ENCODE measurements at regions not wholly inside any gene's neighbourhood (a gene's known extent, or its start where the extent isn't known, plus 50 kb on each side); places are given as distances from the start of the nearest gene placed in this dataset.
"Not testable (repeated sequence)": the region's sequence is repeated elsewhere in the genome, so short reads cannot be mapped to it uniquely, and the experiment has no call there.

GRCh38 chr1:232859216-232859615 is 54.0 kb downstream of the MAP10 start:
- no peak for DNase-seq

DNA sequence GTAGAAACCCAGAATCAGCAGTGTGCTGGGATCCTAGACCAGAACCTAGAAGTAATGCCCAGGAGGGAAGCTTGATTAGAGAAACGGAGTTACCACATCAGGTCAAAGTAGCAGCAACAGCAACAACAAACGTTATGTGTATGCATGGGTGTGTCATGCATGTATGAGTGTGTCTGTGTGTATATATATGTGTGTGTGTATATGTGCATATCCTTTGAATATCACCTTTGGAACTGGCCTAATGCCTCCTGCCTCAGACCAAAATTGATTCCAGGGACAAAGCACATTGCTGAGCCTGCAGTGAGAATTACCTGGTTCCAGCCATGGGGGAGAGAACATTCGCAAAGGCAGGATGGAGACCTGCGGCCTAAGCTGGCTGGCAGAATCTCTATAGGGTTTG is 55.9 kb downstream of the MAP10 start:
- DNase-seq: no peak

DNA sequence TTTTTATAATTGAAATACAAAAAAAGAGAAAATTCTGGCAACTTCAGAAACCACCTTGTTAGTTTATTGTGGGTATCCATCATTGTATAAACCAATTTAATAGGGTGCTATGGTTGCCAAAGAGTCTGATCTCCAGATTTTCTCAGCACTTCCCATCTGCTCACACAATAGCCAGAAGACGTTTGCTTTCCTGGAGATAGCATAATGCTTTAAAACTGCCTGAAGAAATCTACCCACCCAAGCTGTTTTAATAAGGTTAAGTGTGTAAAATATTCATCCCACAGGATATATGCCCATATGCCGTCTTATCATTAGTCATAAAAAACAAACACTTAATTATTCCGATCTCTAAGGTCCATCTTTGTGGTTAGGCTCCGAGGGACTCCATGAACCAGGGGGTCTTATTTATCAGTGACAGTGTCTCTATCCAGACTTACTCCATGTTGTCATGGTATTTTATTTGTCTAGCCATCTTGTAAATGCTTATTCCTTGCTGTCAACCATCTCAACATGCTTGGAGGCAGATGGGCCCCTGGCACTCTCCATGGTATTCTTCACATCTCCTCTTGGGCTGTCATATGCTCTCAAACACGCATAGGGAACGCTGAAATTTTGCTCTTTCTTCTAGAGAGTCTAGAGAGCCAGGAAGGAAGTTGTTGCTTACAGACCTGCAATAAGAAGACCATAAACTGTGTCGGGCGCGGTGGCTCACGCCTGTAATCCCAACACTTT is 58.5 kb downstream of the MAP10 start:
- no peak for DNase-seq

GRCh38 chr1:232865102-232865931 is 60.1 kb downstream of the MAP10 start:
- DNase-seq: no peak

DNA sequence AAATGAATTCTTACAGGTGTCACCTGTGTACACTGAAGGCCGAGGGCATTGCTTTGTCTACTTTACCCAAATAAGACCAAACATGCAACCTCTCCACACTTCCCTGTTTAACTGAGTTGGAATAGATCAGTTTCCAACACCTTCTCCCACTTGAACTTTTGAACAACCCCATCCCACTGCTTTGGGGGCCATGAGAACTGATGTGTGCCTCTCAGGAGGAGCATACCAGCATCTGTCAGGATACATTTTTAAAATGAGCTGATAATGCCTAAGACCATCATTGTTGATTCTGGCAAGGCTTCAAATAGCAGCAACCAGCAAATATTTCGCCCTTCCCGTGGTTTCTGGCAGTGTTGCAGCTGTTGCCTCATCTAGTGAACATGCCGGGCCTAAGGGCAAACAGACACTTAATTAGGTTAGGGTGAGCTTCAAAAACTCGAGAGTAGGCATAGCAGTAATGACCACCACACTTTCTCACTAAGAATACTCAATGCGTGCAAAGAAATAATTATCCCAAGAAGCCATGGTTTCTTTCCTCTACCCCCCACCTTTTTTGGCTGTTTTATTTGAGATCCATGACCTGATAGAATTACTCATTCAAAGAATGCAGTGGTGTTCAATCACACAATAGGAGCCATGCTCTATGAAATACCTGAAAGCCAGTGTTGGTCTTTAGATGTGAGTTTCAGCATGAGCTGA is 63.7 kb downstream of the MAP10 start:
- DNase-seq: peak; percentile 65

- not testable (repeated sequence) for DNase-seq
These were observed 66.2 kb downstream of the MAP10 start for GRCh38 chr1:232871291-232871969.

DNA sequence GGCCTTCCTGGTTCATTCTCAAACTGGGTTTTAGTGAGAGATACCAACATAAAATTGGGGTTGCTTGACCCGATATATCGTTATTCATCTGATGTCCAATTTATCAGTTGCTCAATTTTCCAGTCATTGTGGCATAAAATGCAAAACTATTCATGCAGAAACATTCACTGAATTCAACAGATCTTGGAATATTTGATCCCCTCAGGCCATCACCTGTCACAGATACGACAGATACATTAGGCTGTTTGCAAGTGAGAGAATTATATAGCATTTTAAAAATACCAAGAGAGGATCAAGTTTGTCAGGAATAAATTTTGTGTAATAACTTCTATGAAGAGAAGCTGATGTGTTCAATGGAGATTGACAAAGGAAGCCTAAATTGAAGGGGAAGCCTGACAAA is 67.1 kb downstream of the MAP10 start:
- no peak for DNase-seq

DNA sequence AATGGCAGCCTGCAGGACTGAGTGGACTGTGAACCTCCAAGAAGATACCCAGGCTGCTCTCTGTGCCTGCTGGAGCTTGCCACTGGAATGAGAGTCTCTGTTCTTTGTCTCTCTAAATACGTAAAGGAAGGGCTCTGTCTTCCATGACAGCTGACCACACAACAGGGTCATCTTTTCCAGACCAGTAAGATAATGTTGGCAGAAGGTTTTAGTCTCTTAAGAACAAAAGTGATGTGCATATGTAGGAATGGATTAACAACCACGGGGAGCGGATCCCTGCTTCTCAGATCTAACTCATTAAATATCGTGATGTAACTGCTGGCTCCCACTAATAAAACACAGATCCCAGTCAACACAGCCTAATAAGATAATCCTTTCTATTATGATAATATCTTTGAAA is 67.5 kb downstream of the MAP10 start:
- DNase-seq: no peak

DNA sequence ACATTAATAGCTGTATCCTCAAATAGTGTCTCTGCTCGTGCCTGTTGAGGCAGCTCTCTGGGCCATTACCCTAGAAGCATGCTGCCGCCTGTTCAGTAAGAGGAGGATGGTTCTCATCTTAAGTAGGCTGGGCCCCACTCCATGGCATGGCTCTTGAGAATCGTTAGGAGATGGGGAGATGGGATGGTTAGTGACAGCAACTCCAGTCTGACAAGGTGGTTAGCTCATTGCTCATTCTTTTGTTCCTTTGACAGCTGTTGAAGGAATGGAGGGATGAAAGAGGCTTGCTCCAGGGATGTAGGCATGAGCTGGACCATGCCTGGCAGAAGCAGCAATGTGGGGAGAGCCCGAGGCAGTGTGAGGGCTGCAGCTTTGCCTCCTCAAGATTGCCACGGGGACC is 68.2 kb downstream of the MAP10 start:
- no peak for DNase-seq

DNA sequence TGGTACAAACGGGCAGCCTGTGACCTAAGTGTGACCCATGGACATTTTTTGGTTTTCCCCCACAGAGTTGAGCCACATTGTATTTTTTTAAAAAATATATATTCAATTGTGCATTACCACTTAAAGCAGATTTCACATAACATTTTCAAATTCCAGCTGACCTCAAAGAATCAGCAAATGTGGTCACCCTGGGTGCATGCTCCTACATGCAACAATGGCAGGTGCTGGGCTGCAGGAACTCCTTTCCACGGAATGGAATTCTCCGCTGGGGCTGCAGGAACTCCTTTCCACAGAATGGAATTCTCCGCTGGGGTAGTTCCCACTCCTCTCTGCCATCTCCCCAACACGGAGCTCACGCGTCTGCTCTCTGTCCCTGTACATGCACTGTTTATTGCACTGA is 68.7 kb downstream of the MAP10 start:
- no peak for DNase-seq

- DNase-seq: no peak
These were observed 70.3 kb downstream of the MAP10 start for GRCh38 chr1:232875536-232875935.

DNA sequence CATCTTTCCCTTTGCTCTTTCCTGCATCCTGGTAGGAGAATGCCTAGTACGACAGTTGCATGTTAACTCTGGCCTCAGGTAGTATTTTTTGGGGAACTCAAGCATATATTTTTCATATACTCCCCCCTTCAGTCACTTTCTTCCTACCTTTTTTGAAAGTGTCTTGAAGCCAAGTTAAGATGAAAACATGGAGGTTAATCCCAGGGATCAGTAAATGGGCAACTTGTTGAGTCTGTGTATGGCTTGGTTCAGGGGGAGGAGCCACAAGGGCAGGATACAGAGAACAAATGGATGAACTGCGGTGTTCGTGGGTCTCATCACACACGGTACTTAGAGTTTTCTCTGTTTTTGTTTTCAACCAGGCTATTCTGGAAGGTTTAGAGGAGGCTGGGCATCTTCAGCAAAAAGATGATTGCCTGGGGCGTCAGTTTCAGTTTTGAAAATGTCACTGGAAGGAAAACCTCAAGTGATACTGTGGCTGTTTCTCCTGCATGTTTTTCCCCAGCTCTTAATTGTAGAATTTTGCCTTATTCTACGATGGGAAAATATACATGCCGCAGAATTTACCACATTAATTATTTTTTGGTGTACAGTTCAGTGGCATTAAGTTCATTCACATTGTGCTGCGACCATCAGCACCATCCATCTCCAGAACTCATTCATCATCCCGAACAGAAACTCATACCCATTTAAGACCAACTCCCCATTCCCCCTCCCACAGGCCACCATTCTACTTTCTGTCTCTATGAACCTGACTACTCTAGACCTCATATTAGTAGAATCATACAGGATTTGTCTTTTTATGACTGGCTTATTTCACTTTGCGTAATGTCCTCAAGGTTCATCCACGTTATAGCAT is 71.5 kb downstream of the MAP10 start:
- DNase-seq: no peak

GRCh38 chr1:232877365-232878028 is 72.3 kb downstream of the MAP10 start:
- no peak for DNase-seq

GRCh38 chr1:232878086-232878485 is 72.3 kb upstream of the NTPCR start:
- no peak for DNase-seq

DNA sequence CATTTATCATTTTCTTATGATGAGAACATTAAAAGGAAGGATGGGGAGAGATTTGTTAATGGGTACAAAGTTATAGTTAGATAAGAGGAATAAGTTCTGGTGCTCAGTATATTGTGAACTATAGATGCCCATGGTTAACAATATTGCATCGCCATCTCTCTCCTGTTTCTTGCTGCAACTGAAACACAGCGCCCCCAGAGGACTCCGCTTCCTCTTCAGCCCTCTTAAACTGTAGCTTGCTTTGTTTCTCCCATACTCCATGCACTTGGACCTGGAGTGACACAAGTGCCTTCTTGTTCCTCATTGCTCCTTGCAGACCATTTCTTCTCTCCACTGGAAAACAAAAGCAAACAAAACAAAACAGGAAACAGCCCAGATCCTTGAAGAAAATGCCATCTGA is 70.1 kb upstream of the NTPCR start:
- DNase-seq: no peak

DNA sequence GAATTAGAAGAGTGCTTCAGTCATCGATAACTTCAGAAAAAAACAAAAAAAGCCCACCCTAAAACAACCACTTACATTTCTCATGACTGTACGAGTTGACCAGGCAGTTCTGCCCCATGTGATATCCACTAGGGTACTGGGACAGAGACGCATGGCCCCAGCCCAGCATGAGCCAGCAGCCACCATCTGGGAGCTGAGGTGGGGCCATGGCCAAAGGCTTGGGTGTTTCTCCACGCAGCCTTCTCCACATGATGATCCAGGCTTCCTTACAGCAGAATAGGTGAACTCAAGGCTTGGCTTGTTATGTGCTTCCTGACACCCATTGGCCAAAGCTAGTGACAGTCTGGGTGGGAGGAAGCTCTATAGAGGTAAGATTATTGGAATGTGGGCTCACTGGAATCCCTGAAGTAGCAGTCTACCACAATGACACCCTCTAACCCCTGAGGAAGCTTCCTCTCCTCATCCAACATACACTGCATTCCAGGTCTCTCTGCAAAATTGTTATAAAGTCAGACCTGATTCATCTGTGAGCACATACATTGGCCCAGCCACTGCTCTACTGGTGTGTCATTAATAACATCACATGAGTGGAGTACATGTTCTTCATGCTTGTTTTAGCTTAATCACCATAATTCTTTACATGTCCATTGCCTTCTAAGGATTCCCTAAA is 66.3 kb upstream of the NTPCR start:
- DNase-seq: no peak

DNA sequence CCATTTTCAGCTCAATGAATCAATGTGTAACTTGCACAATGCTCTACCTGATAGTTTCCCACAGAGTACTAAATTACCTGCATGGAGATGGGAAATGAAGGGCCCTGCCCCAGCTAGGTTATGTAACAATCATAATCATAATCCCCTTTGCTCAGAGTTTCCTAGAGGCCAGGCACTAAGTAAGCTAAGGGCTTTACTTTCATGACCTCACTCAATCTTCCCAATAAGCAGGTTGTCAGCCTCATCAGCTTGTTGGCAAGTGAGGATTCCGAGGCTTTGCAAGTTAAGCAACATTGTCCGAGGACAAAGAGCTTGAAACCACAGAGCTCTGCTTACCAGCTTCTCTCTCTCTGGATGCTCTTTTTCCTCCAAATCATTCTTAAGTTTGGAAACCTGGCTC is 64.1 kb upstream of the NTPCR start:
- DNase-seq: no peak

DNA sequence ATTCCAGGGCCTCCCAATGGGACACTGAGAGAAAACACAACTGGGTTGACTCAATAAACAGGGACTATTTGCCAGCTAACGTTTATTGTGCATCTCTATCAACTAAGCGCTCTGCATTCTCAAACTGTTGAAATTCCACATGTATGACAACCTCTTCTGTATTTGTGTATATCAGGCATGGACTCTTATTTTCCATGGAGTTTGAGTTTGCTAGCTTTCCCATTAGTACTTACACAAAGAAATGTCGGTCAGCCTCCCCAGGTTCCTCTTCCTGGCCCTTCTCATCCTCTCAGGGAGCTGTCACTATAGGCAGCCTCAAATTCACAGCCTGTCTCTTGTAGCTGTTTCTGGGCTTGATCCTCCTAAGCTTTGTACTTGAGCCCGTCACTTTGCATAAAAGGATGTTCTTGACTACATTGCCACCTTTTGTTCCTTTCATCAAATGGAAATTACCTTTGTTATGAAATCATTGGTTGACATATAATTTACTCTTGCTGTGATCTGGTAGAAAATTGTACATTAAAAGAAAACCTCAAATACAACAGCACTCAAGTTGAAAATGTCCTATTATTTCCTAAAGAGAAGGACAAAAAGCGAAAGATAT is 60.0 kb upstream of the NTPCR start:
- DNase-seq: no peak

DNA sequence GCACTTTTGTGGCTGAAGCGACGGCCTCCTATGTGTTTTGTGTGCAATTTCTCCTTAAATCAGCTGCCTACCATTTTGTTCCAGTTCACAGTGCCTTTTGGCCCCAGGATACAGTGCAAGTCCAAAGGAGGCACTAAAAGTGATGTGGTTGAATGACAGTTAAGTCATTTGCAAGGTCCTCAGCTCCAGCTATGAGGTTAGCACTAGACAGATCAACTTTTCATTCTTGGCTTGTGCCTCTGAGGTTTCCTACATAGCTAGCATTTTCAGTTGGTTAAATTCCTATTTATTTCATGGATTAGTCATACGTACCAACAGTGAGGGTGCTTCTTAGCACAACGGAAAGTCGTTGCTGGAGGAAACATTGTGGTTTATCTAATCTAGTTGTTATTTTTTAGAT is 59.3 kb upstream of the NTPCR start:
- DNase-seq: no peak

DNA sequence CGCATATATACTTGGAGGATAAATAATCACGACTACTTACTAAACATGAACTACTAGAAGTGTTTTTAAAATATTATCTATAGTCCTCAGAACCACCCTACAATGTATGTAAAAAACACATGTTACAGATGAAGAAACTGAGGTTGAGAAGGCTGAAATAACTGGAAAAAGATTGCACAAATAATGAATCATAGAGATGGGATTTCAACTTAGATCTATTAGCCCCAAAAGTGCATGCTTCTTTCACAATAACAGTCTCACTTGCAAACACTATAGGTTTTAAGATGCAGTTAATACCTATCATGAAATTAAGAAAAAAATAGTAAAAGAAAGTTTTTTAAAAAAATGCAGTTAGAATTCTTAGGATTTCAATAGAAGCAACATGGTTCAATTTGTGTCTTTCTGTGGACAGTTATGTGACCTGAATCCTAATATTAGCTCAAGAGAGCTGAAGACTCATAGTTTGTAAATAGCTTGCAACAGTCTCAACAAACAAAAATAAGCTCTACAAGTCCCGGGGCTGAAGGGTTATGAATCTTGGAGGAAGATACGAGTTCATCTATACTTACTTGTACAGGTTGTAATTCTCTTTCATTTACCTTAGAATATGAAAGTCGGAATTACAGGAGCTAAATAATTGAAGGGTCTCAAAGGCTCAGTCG is 58.6 kb upstream of the NTPCR start:
- no peak for DNase-seq
